IPS-15b (cell line): ENCODE measurements at regions not wholly inside any gene's neighbourhood (a gene's known extent, or its start where the extent isn't known, plus 50 kb on each side); places are given as distances from the start of the nearest gene placed in this dataset.

Experiments
- H3K27me3 ChIP-seq: one replicate; pipeline ENCODE4 v1.6.1; 2013; ENCODE audit warnings: low read length; ENCODE audit not compliant: control insufficient read depth, insufficient read depth
- H3K36me3 ChIP-seq: one replicate; pipeline ENCODE4 v1.6.1; 2013; ENCODE audit warnings: low read length; ENCODE audit not compliant: control insufficient read depth, insufficient read depth
- H3K4me1 ChIP-seq: one replicate; pipeline ENCODE4 v1.6.1; 2013; ENCODE audit warnings: mild to moderate bottlenecking, low read length; ENCODE audit not compliant: control insufficient read depth, insufficient read depth
- H3K4me3 ChIP-seq: one replicate; pipeline ENCODE4 v1.5.1; 2013; ENCODE audit warnings: low read depth, low read length
- H3K9ac ChIP-seq: one replicate; pipeline ENCODE4 v1.6.1; 2013; ENCODE audit warnings: low read depth, mild to moderate bottlenecking, low read length
- H3K9me3 ChIP-seq: one replicate; pipeline ENCODE4 v1.6.1; 2013; ENCODE audit warnings: mild to moderate bottlenecking, low read length; ENCODE audit not compliant: control insufficient read depth, insufficient read depth

- no peaks in the 10 kb centered on the region for H3K27me3 ChIP-seq
- H3K9ac ChIP-seq: no peak overlapping the region
- no peaks in the 10 kb centered on the region for H3K9me3 ChIP-seq
- H3K36me3 ChIP-seq: no peaks in the 10 kb centered on the region
- H3K4me3 ChIP-seq: no peak overlapping the region
- H3K4me1 ChIP-seq: no peaks in the 10 kb centered on the region
Observed at GRCh38 chr1:55816456-55817426, 601.6 kb upstream of the USP24 start.

- Histone ChIP-seq H3K4me3 (no peak overlapping the region), H3K27me3 (no peaks in the 10 kb centered on the region), H3K9me3 (no peaks in the 10 kb centered on the region), H3K9ac (no peak overlapping the region), H3K36me3 (no peaks in the 10 kb centered on the region), H3K4me1 (no peaks in the 10 kb centered on the region)
Observed at GRCh38 chr1:55815745-55816455, 600.7 kb upstream of the USP24 start.

GRCh38 chr1:55814967-55815366 is 599.8 kb upstream of the USP24 start:
- no peaks in the 10 kb centered on the region for H3K9me3 ChIP-seq
- no peak overlapping the region for H3K4me3 ChIP-seq
- no peaks in the 10 kb centered on the region for H3K36me3 ChIP-seq
- no peaks in the 10 kb centered on the region for H3K4me1 ChIP-seq
- H3K27me3 ChIP-seq: no peaks in the 10 kb centered on the region
- H3K9ac ChIP-seq: no peak overlapping the region

GRCh38 chr1:55813618-55814017 is 598.5 kb upstream of the USP24 start:
- Histone ChIP-seq H3K27me3 (no peaks in the 10 kb centered on the region), H3K4me1 (no peaks in the 10 kb centered on the region), H3K9ac (no peak overlapping the region), H3K9me3 (no peaks in the 10 kb centered on the region), H3K4me3 (no peak overlapping the region), H3K36me3 (no peaks in the 10 kb centered on the region)

- H3K27me3 ChIP-seq: no peaks in the 10 kb centered on the region
- H3K4me1 ChIP-seq: no peaks in the 10 kb centered on the region
- H3K36me3 ChIP-seq: no peaks in the 10 kb centered on the region
- H3K9me3 ChIP-seq: no peaks in the 10 kb centered on the region
- no peak overlapping the region for H3K9ac ChIP-seq
- no peak overlapping the region for H3K4me3 ChIP-seq
Observed at GRCh38 chr1:55812281-55812680, 597.1 kb upstream of the USP24 start.

GRCh38 chr1:55808263-55808662 is 593.1 kb upstream of the USP24 start:
- Histone ChIP-seq H3K4me1 (no peaks in the 10 kb centered on the region), H3K9me3 (no peaks in the 10 kb centered on the region), H3K4me3 (no peak overlapping the region), H3K9ac (no peak overlapping the region), H3K36me3 (no peaks in the 10 kb centered on the region), H3K27me3 (no peaks in the 10 kb centered on the region)

- no peaks in the 10 kb centered on the region for H3K27me3 ChIP-seq
- no peaks in the 10 kb centered on the region for H3K36me3 ChIP-seq
- H3K9ac ChIP-seq: no peak overlapping the region
- no peaks in the 10 kb centered on the region for H3K4me1 ChIP-seq
- no peaks in the 10 kb centered on the region for H3K9me3 ChIP-seq
- no peak overlapping the region for H3K4me3 ChIP-seq
Observed at GRCh38 chr1:55803429-55803828, 588.3 kb upstream of the USP24 start.

- H3K9me3 ChIP-seq: no peaks in the 10 kb centered on the region
- no peaks in the 10 kb centered on the region for H3K27me3 ChIP-seq
- no peak overlapping the region for H3K4me3 ChIP-seq
Observed at GRCh38 chr1:55801481-55801880, 586.3 kb upstream of the USP24 start.

GRCh38 chr1:55800503-55800902 is 585.3 kb upstream of the USP24 start:
- H3K4me1 ChIP-seq: no peaks in the 10 kb centered on the region
- H3K9ac ChIP-seq: no peak overlapping the region
- no peaks in the 10 kb centered on the region for H3K9me3 ChIP-seq
- H3K4me3 ChIP-seq: no peak overlapping the region
- H3K27me3 ChIP-seq: no peaks in the 10 kb centered on the region
- H3K36me3 ChIP-seq: no peaks in the 10 kb centered on the region

More at GRCh38 chr1:55801481-55801880, 586.3 kb upstream of the USP24 start:
- H3K36me3 ChIP-seq: no peaks in the 10 kb centered on the region
- H3K4me1 ChIP-seq: no peaks in the 10 kb centered on the region
- H3K9ac ChIP-seq: no peak overlapping the region

- Histone ChIP-seq H3K27me3 (no peaks in the 10 kb centered on the region), H3K36me3 (no peaks in the 10 kb centered on the region), H3K4me1 (no peaks in the 10 kb centered on the region), H3K4me3 (no peak overlapping the region), H3K9me3 (no peaks in the 10 kb centered on the region), H3K9ac (no peak overlapping the region)
Observed at GRCh38 chr1:55793856-55794255, 578.7 kb upstream of the USP24 start.

- no peaks in the 10 kb centered on the region for H3K9me3 ChIP-seq
- no peaks in the 10 kb centered on the region for H3K36me3 ChIP-seq
- no peak overlapping the region for H3K4me3 ChIP-seq
- no peaks in the 10 kb centered on the region for H3K4me1 ChIP-seq
- H3K27me3 ChIP-seq: no peaks in the 10 kb centered on the region
- H3K9ac ChIP-seq: no peak overlapping the region
Observed at GRCh38 chr1:55792870-55793269, 577.7 kb upstream of the USP24 start.

GRCh38 chr1:55789466-55789865 is 574.3 kb upstream of the USP24 start:
- no peaks in the 10 kb centered on the region for H3K4me1 ChIP-seq

More at GRCh38 chr1:55789466-55789865, 574.3 kb upstream of the USP24 start:
- Histone ChIP-seq H3K9ac (no peak overlapping the region), H3K4me3 (no peak overlapping the region), H3K36me3 (no peaks in the 10 kb centered on the region), H3K9me3 (no peaks in the 10 kb centered on the region), H3K27me3 (no peaks in the 10 kb centered on the region)
